HEK293T (cell line): ENCODE measurements at regions not wholly inside any gene's neighbourhood (a gene's known extent, or its start where the extent isn't known, plus 50 kb on each side); places are given as distances from the start of the nearest gene placed in this dataset.

Source experiments
- FOXA1 ChIP-seq: fragments of 450-650 bp; IDR thresholded peaks from 2 replicates; pipeline ENCODE4 v1.6.1; 2016; ENCODE audit warnings: mild to moderate bottlenecking
- FOXK2 ChIP-seq: fragments of 450-650 bp; IDR thresholded peaks from 2 replicates; pipeline ENCODE4 v1.6.1; 2016; ENCODE audit warnings: mild to moderate bottlenecking
- FOXM1 ChIP-seq: fragments of 450-650 bp; IDR thresholded peaks from 2 replicates; pipeline ENCODE4 v1.6.1; 2017; ENCODE audit warnings: mild to moderate bottlenecking, borderline replicate concordance
- NFRKB ChIP-seq: fragments of 450-650 bp; IDR thresholded peaks from 2 replicates; pipeline ENCODE4 v1.6.1; 2016; ENCODE audit warnings: mild to moderate bottlenecking, moderate library complexity
- SP1 ChIP-seq: fragments of 450-650 bp; IDR thresholded peaks from 2 replicates; pipeline ENCODE4 v1.6.1; 2017
- SUZ12 ChIP-seq: fragments of 450-650 bp; IDR thresholded peaks from 2 replicates; pipeline ENCODE4 v1.6.1; 2016; ENCODE audit warnings: mild to moderate bottlenecking
- TARDBP ChIP-seq: fragments of 450-650 bp; IDR thresholded peaks from 2 replicates; pipeline ENCODE4 v1.6.1; 2016
- ZNF384 ChIP-seq: fragments of 450-650 bp; IDR thresholded peaks from 2 replicates; pipeline ENCODE4 v1.6.1; 2016
- TF ChIP-seq, protein P1 (sequence below): fragments of 450-650 bp; IDR thresholded peaks from 2 replicates; pipeline ENCODE4 v1.6.1; 2016

DNA sequence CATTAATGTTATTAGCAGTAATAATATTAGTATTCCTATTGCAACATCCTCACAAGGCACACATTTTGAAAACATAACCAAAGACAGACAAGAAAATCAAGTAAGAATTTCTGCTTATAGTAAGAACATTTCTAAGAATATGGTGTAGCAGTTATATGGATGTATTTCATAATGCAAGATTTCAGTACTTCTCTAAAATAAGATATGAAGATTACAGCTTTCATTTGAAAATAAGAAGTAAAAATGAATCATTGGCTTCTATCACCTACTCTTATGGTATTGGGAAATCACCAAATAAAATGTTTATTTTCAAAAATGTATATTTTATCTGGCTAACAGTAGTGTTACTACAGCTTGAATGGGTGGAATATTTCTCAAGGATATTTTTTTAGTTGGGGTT is 103.8 kb upstream of the USP25 start:
- no peak for TF ChIP-seq FOXK2
- TF ChIP-seq NFRKB = no peak
- TF ChIP-seq SP1 = no peak
- TF ChIP-seq FOXM1 = no peak
- TF ChIP-seq SUZ12 = no peak
- TF ChIP-seq, protein P1, sequence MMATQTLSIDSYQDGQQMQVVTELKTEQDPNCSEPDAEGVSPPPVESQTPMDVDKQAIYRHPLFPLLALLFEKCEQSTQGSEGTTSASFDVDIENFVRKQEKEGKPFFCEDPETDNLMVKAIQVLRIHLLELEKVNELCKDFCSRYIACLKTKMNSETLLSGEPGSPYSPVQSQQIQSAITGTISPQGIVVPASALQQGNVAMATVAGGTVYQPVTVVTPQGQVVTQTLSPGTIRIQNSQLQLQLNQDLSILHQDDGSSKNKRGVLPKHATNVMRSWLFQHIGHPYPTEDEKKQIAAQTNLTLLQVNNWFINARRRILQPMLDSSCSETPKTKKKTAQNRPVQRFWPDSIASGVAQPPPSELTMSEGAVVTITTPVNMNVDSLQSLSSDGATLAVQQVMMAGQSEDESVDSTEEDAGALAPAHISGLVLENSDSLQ = no peak
- TF ChIP-seq ZNF384 = no peak
- TF ChIP-seq TARDBP = no peak
- no peak for TF ChIP-seq FOXA1
